SK-N-MC (cell line): ENCODE measurements at regions not wholly inside any gene's neighbourhood (a gene's known extent, or its start where the extent isn't known, plus 50 kb on each side); places are given as distances from the start of the nearest gene placed in this dataset.

ENCODE experiments used
- EZH2 ChIP-seq: fragments of 200-600 bp; sonication (generic); IDR thresholded peaks from one replicate; pipeline ENCODE4 v1.6.1; 2017; ENCODE audit warnings: antibody characterized with exemption
- POLR2AphosphoS5 ChIP-seq: IDR thresholded peaks from 2 replicates; pipeline ENCODE4 v1.6.1; 2012; ENCODE audit warnings: mild to moderate bottlenecking, low read depth, low read length, borderline replicate concordance

GRCh38 chr10:131019696-131020095 is 291.8 kb downstream of the TCERG1L start:
- TF ChIP-seq POLR2AphosphoS5 (no peak), EZH2 (no peak)
